ENCODE measurements at regions not wholly inside any gene's neighbourhood (a gene's known extent, or its start where the extent isn't known, plus 50 kb on each side); places are given as distances from the start of the nearest gene placed in this dataset.

- no peak for TF ChIP-seq CTCF (IDR thresholded peaks at IDR 0.05; ENCODE audit: unreplicated experiment)
- Mint-ChIP-seq H3K9me3 (ENCODE audit: low read depth) (peaks cover 21% of the 10 kb centered on the region), H3K4me3 (ENCODE audit: low read depth) (no peak overlapping the region), H3K27me3 (no peaks in the 10 kb centered on the region), H3K36me3 (ENCODE audit: insufficient read depth) (no peaks in the 10 kb centered on the region), H3K27ac (no peak overlapping the region), H3K4me1 (ENCODE audit: low read depth) (no peaks in the 10 kb centered on the region)
- DNase-seq (ENCODE audit: low spot score, unreplicated experiment) = no peak
Measured at GRCh38 chr5:43981556-43981955, 378.6 kb downstream of the NNT start.

DNA sequence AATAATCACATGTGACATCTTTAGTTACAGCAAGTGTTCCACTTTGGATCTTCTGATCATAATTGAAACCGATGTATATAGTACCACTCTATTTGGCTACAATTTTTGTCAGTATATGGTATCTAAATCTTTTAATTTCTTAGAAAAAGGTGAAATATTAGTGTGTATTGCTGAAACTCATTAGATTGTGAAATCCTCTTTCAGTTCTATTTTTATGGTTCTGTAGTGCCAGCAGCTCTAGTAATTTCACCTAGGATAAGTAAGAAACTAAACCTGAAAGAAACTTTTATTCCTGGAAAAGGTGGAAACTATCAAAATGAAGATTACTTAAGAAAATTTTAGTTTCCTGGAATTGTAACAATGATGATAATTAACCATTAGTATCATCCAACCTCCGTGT is 370.9 kb downstream of the NNT start:
- no peak for TF ChIP-seq CTCF (IDR thresholded peaks at IDR 0.05; ENCODE audit: unreplicated experiment)
- Mint-ChIP-seq H3K4me3 (ENCODE audit: low read depth) (no peak overlapping the region), H3K4me1 (ENCODE audit: low read depth) (no peaks in the 10 kb centered on the region), H3K27ac (no peak overlapping the region), H3K36me3 (ENCODE audit: insufficient read depth) (no peaks in the 10 kb centered on the region), H3K27me3 (no peaks in the 10 kb centered on the region), H3K9me3 (ENCODE audit: low read depth) (peaks cover 20% of the 10 kb centered on the region)
- no peak for DNase-seq (ENCODE audit: low spot score, unreplicated experiment)

DNA sequence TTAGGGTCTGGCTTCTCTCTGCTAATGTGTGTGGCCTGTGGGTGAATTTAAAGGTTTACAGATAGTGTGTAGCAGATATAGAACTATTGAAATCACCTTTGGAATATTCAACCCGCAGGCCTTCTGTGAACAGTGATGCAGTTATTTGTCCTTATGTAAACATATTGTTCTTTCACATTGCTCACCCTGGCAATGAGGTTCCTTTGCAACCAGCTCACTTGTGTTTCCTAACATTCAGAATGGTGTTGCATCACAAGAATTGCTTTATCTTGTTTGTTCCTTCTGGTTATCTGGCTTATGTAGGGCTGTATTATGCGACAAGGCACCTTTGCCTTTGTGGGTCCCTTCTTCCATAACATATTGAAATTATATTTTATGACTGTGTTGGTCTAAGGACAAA is 370.3 kb downstream of the NNT start:
- Mint-ChIP-seq H3K4me3 (ENCODE audit: low read depth) (no peak overlapping the region), H3K9me3 (ENCODE audit: low read depth) (peaks cover 20% of the 10 kb centered on the region), H3K27me3 (no peaks in the 10 kb centered on the region), H3K27ac (no peak overlapping the region), H3K4me1 (ENCODE audit: low read depth) (no peaks in the 10 kb centered on the region), H3K36me3 (ENCODE audit: insufficient read depth) (no peaks in the 10 kb centered on the region)
- TF ChIP-seq CTCF (IDR thresholded peaks at IDR 0.05; ENCODE audit: unreplicated experiment) = no peak
- no peak for DNase-seq (ENCODE audit: low spot score, unreplicated experiment)

GRCh38 chr5:43967165-43967564 is 364.2 kb downstream of the NNT start:
- H3K27me3 Mint-ChIP-seq = no peaks in the 10 kb centered on the region

GRCh38 chr5:43959144-43959543 is 356.2 kb downstream of the NNT start:
- Mint-ChIP-seq H3K36me3 (ENCODE audit: insufficient read depth) (no peaks in the 10 kb centered on the region), H3K4me1 (ENCODE audit: low read depth) (no peaks in the 10 kb centered on the region), H3K4me3 (ENCODE audit: low read depth) (no peak overlapping the region), H3K27ac (no peak overlapping the region), H3K9me3 (ENCODE audit: low read depth) (peaks cover 23% of the 10 kb centered on the region), H3K27me3 (no peaks in the 10 kb centered on the region)
- no peak for DNase-seq (ENCODE audit: low spot score, unreplicated experiment)
- TF ChIP-seq CTCF (IDR thresholded peaks at IDR 0.05; ENCODE audit: unreplicated experiment) = no peak

More at GRCh38 chr5:43967165-43967564, 364.2 kb downstream of the NNT start:
- TF ChIP-seq CTCF (IDR thresholded peaks at IDR 0.05; ENCODE audit: unreplicated experiment) = no peak
- Mint-ChIP-seq H3K4me3 (ENCODE audit: low read depth) (no peak overlapping the region), H3K36me3 (ENCODE audit: insufficient read depth) (no peaks in the 10 kb centered on the region), H3K27ac (no peak overlapping the region), H3K4me1 (ENCODE audit: low read depth) (peaks cover 2% of the 10 kb centered on the region), H3K9me3 (ENCODE audit: low read depth) (peaks cover 15% of the 10 kb centered on the region)
- DNase-seq (ENCODE audit: low spot score, unreplicated experiment) = no peak
